NB4 (cell line): ENCODE measurements at regions not wholly inside any gene's neighbourhood (a gene's known extent, or its start where the extent isn't known, plus 50 kb on each side); places are given as distances from the start of the nearest gene placed in this dataset.

Experiments used
- DNase-seq: peaks from one replicate; pipeline ENCODE4 v3.0.0; 2010; ENCODE audit warnings: low read depth
- H3K4me3 ChIP-seq: one replicate; pipeline ENCODE4 v1.5.1; 2011; ENCODE audit warnings: mild to moderate bottlenecking, low read depth, low read length, moderate library complexity
- CTCF ChIP-seq: IDR thresholded peaks from one replicate; pipeline ENCODE4 v1.5.1; 2012; ENCODE audit warnings: low read depth, low read length
- MAX ChIP-seq: IDR thresholded peaks from 2 replicates; pipeline ENCODE4 v1.6.1; 2011; ENCODE audit warnings: low read depth, low read length
- MYC ChIP-seq: IDR thresholded peaks from 2 replicates; pipeline ENCODE4 v1.6.1; 2011; ENCODE audit warnings: low read depth, low read length
- POLR2A ChIP-seq: IDR thresholded peaks from 2 replicates; pipeline ENCODE4 v1.6.1; 2011; ENCODE audit warnings: mild to moderate bottlenecking; ENCODE audit not compliant: insufficient read length; ENCODE audit errors: extremely low read depth

DNA sequence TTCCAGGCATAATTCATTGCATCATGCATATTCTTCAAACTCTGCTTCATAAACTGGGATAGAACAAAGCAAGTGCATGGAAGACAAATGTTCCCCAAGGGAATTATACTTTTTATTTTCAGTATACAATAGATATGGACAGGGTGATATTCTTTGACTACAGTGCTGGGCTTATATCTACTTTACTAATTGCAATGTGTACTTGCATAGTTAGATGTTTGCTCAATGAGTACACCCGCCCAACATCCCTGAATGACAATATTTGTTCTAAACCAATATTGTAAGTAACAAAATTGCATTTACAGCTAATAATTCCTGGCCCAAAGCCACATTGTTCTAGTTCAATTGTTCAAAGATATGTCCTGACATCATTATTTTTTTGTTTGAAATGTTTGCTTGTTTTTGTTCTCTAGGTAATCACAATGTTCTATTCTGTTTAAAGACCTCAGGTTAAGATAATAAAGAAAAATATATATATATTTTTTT lies 171.4 kb downstream of the PTN start:
- no peak overlapping the region for H3K4me3 ChIP-seq
- TF ChIP-seq CTCF (no peak), MAX (no peak), MYC (no peak), POLR2A (no peak)
- no peak for DNase-seq

DNA sequence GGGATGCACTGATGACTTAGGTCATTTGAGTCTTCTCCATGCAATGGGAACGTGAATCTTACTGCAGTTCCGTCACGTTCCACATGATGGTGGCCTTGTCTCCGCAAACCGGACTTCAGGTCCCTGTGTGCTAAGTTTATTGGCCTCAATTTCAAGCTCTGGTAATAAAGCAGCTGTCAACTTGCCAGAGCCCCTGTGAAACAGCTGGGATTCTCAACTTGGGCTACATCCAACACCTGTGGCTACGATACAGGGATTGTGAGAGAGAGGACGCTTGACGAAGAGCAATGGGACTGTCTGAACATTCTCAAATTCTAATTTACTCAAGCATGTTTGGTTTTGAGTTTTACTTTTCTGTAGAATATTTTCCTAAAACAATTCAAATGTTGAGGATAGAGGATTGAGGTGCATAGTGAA lies 174.2 kb downstream of the PTN start:
- no peak overlapping the region for H3K4me3 ChIP-seq
- DNase-seq: peak; percentile 70
- TF ChIP-seq CTCF (peak; percentile 73), MAX (no peak; the same call in 1 of the 2 replicates), POLR2A (no peak), MYC (no peak)

DNA sequence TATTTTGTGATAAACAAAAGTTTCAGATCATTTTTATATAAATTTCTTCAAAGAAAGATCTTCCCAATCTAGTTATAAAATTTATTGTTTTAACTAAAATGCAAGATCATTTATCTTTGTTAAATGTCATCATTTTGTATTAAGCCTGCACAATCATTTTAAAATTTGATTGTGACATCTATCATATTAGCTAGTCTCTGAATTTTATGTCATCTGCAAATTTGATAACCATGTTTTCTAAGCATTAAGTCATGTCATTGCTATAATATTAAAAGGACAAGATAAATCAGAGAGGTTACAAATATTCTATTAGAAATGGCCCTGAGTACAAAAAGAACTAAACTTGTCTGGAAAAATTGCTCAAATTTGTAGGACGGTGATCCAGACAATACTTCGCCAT lies 175.9 kb downstream of the PTN start:
- no peak overlapping the region for H3K4me3 ChIP-seq
- no peak for TF ChIP-seq MAX
- no peak for TF ChIP-seq MYC
- TF ChIP-seq CTCF: no peak
- no peak for TF ChIP-seq POLR2A
- DNase-seq: no peak

GRCh38 chr7:137166363-137166762 lies 177.2 kb downstream of the PTN start:
- no peak for TF ChIP-seq POLR2A
- no peak for TF ChIP-seq MYC
- no peak for TF ChIP-seq MAX
- no peak for TF ChIP-seq CTCF
- no peak overlapping the region for H3K4me3 ChIP-seq
- DNase-seq: no peak

GRCh38 chr7:137165786-137166185 lies 177.7 kb downstream of the PTN start:
- no peak for DNase-seq
- H3K4me3 ChIP-seq: no peak overlapping the region
- TF ChIP-seq POLR2A (no peak), MYC (no peak), CTCF (no peak), MAX (no peak)
